ENCODE measurements at regions not wholly inside any gene's neighbourhood (a gene's known extent, or its start where the extent isn't known, plus 50 kb on each side); places are given as distances from the start of the nearest gene placed in this dataset.

- Histone ChIP-seq H3K36me3 (ENCODE audit: control insufficient read depth, insufficient read depth, low read length) (no peaks in the 10 kb centered on the region), H3K4me3 (ENCODE audit: low read depth, low read length) (no peak overlapping the region), H3K27ac (ENCODE audit: low read depth, low read length) (no peak overlapping the region), H3K9me3 (ENCODE audit: control insufficient read depth, insufficient read depth, low read length) (peaks cover 1% of the 10 kb centered on the region), H3K27me3 (ENCODE audit: control insufficient read depth, insufficient read depth, low read length) (no peaks in the 10 kb centered on the region), H3K4me1 (ENCODE audit: control insufficient read depth, insufficient read depth, low read length) (no peaks in the 10 kb centered on the region)
- DNase-seq (ENCODE audit: low read depth in 4 of 6, low spot score in 6 of 6) = no peak
- 100% methylated on average over 2 of the region's 3 CpGs for WGBS (ENCODE audit: insufficient coverage)
Measured at GRCh38 chr1:239744851-239745250, 346.8 kb upstream of the FMN2 start.

GRCh38 chr1:239755107-239755912 is 336.4 kb upstream of the FMN2 start:
- no peak for DNase-seq (ENCODE audit: low read depth in 4 of 6, low spot score in 6 of 6)
- no peak overlapping the region for H3K4me3 ChIP-seq (ENCODE audit: low read depth, low read length)
- H3K27me3 ChIP-seq (ENCODE audit: control insufficient read depth, insufficient read depth, low read length) = no peaks in the 10 kb centered on the region
- WGBS (ENCODE audit: insufficient coverage) = 80% methylated on average over 1 of the region's 2 CpGs
- no peaks in the 10 kb centered on the region for H3K4me1 ChIP-seq (ENCODE audit: control insufficient read depth, insufficient read depth, low read length)
- no peaks in the 10 kb centered on the region for H3K36me3 ChIP-seq (ENCODE audit: control insufficient read depth, insufficient read depth, low read length)
- H3K9me3 ChIP-seq (ENCODE audit: control insufficient read depth, insufficient read depth, low read length) = no peaks in the 10 kb centered on the region
- H3K27ac ChIP-seq (ENCODE audit: low read depth, low read length) = no peak overlapping the region

GRCh38 chr1:239757716-239758115 is 334.0 kb upstream of the FMN2 start:
- no peaks in the 10 kb centered on the region for H3K9me3 ChIP-seq (ENCODE audit: control insufficient read depth, insufficient read depth, low read length)
- 29% methylated on average over 1 of the region's 2 CpGs for WGBS (ENCODE audit: insufficient coverage)

GRCh38 chr1:239758756-239759155 is 332.9 kb upstream of the FMN2 start:
- Histone ChIP-seq H3K4me1 (ENCODE audit: control insufficient read depth, insufficient read depth, low read length) (no peaks in the 10 kb centered on the region), H3K27me3 (ENCODE audit: control insufficient read depth, insufficient read depth, low read length) (no peaks in the 10 kb centered on the region), H3K4me3 (ENCODE audit: low read depth, low read length) (no peak overlapping the region), H3K27ac (ENCODE audit: low read depth, low read length) (no peak overlapping the region), H3K9me3 (ENCODE audit: control insufficient read depth, insufficient read depth, low read length) (no peaks in the 10 kb centered on the region), H3K36me3 (ENCODE audit: control insufficient read depth, insufficient read depth, low read length) (no peaks in the 10 kb centered on the region)
- peak in 2 of 6 donors; percentile 40 to 58 for DNase-seq (ENCODE audit: low read depth in 4 of 6, low spot score in 6 of 6)
- WGBS (ENCODE audit: insufficient coverage) = 85% methylated on average over 3 of the region's 3 CpGs

More at GRCh38 chr1:239757716-239758115, 334.0 kb upstream of the FMN2 start:
- H3K27ac ChIP-seq (ENCODE audit: low read depth, low read length) = no peak overlapping the region
- H3K36me3 ChIP-seq (ENCODE audit: control insufficient read depth, insufficient read depth, low read length) = no peaks in the 10 kb centered on the region
- H3K4me3 ChIP-seq (ENCODE audit: low read depth, low read length) = no peak overlapping the region
- no peaks in the 10 kb centered on the region for H3K27me3 ChIP-seq (ENCODE audit: control insufficient read depth, insufficient read depth, low read length)
- H3K4me1 ChIP-seq (ENCODE audit: control insufficient read depth, insufficient read depth, low read length) = no peaks in the 10 kb centered on the region
- no peak for DNase-seq (ENCODE audit: low read depth in 4 of 6, low spot score in 6 of 6)

- 89% methylated on average over 8 of the region's 8 CpGs for WGBS (ENCODE audit: insufficient coverage)
- Histone ChIP-seq H3K9me3 (ENCODE audit: control insufficient read depth, insufficient read depth, low read length) (no peaks in the 10 kb centered on the region), H3K36me3 (ENCODE audit: control insufficient read depth, insufficient read depth, low read length) (no peaks in the 10 kb centered on the region), H3K4me1 (ENCODE audit: control insufficient read depth, insufficient read depth, low read length) (no peaks in the 10 kb centered on the region), H3K27me3 (ENCODE audit: control insufficient read depth, insufficient read depth, low read length) (no peaks in the 10 kb centered on the region), H3K27ac (ENCODE audit: low read depth, low read length) (no peak overlapping the region), H3K4me3 (ENCODE audit: low read depth, low read length) (no peak overlapping the region)
- DNase-seq (ENCODE audit: low read depth in 4 of 6, low spot score in 6 of 6) = no peak
Measured at GRCh38 chr1:239761509-239761908, 330.2 kb upstream of the FMN2 start.

- no peak for DNase-seq (ENCODE audit: low read depth in 4 of 6, low spot score in 6 of 6)
- no peaks in the 10 kb centered on the region for H3K36me3 ChIP-seq (ENCODE audit: control insufficient read depth, insufficient read depth, low read length)
- H3K27me3 ChIP-seq (ENCODE audit: control insufficient read depth, insufficient read depth, low read length) = no peaks in the 10 kb centered on the region
- H3K4me3 ChIP-seq (ENCODE audit: low read depth, low read length) = no peak overlapping the region
- H3K27ac ChIP-seq (ENCODE audit: low read depth, low read length) = no peak overlapping the region
- H3K9me3 ChIP-seq (ENCODE audit: control insufficient read depth, insufficient read depth, low read length) = no peaks in the 10 kb centered on the region
- no CpG with 5 or more reads among the region's 1 CpG for WGBS (ENCODE audit: insufficient coverage)
- H3K4me1 ChIP-seq (ENCODE audit: control insufficient read depth, insufficient read depth, low read length) = no peaks in the 10 kb centered on the region
Measured at GRCh38 chr1:239763850-239764249, 327.8 kb upstream of the FMN2 start.

- whole genome bisulfite sequencing (ENCODE audit: insufficient coverage) = no CpG with 5 or more reads among the region's 2 CpGs
- H3K27ac ChIP-seq (ENCODE audit: low read depth, low read length) = no peak overlapping the region
- no peak overlapping the region for H3K4me3 ChIP-seq (ENCODE audit: low read depth, low read length)
- H3K9me3 ChIP-seq (ENCODE audit: control insufficient read depth, insufficient read depth, low read length) = no peaks in the 10 kb centered on the region
- H3K27me3 ChIP-seq (ENCODE audit: control insufficient read depth, insufficient read depth, low read length) = no peaks in the 10 kb centered on the region
- H3K36me3 ChIP-seq (ENCODE audit: control insufficient read depth, insufficient read depth, low read length) = no peaks in the 10 kb centered on the region
- H3K4me1 ChIP-seq (ENCODE audit: control insufficient read depth, insufficient read depth, low read length) = no peaks in the 10 kb centered on the region
- no peak for DNase-seq (ENCODE audit: low read depth in 4 of 6, low spot score in 6 of 6)
Measured at GRCh38 chr1:239764546-239764945, 327.1 kb upstream of the FMN2 start.

GRCh38 chr1:239765163-239765562 is 326.5 kb upstream of the FMN2 start:
- no peaks in the 10 kb centered on the region for H3K36me3 ChIP-seq (ENCODE audit: control insufficient read depth, insufficient read depth, low read length)
- 74% methylated on average over 2 of the region's 5 CpGs for WGBS (ENCODE audit: insufficient coverage)

GRCh38 chr1:239771550-239771949 is 320.1 kb upstream of the FMN2 start:
- no peak for DNase-seq (ENCODE audit: low read depth in 4 of 6, low spot score in 6 of 6)
- 100% methylated on average over 1 of the region's 2 CpGs for WGBS (ENCODE audit: insufficient coverage)
- H3K4me1 ChIP-seq (ENCODE audit: control insufficient read depth, insufficient read depth, low read length) = no peaks in the 10 kb centered on the region

More at GRCh38 chr1:239765163-239765562, 326.5 kb upstream of the FMN2 start:
- Histone ChIP-seq H3K27me3 (ENCODE audit: control insufficient read depth, insufficient read depth, low read length) (no peaks in the 10 kb centered on the region), H3K9me3 (ENCODE audit: control insufficient read depth, insufficient read depth, low read length) (no peaks in the 10 kb centered on the region), H3K27ac (ENCODE audit: low read depth, low read length) (no peak overlapping the region), H3K4me1 (ENCODE audit: control insufficient read depth, insufficient read depth, low read length) (no peaks in the 10 kb centered on the region), H3K4me3 (ENCODE audit: low read depth, low read length) (no peak overlapping the region)
- DNase-seq (ENCODE audit: low read depth in 4 of 6, low spot score in 6 of 6) = no peak

GRCh38 chr1:239772446-239772845 is 319.2 kb upstream of the FMN2 start:
- DNase-seq (ENCODE audit: low read depth in 4 of 6, low spot score in 6 of 6) = no peak
- no peak overlapping the region for H3K4me3 ChIP-seq (ENCODE audit: low read depth, low read length)
- H3K27me3 ChIP-seq (ENCODE audit: control insufficient read depth, insufficient read depth, low read length) = no peaks in the 10 kb centered on the region
- no peak overlapping the region for H3K27ac ChIP-seq (ENCODE audit: low read depth, low read length)
- H3K36me3 ChIP-seq (ENCODE audit: control insufficient read depth, insufficient read depth, low read length) = no peaks in the 10 kb centered on the region
- WGBS (ENCODE audit: insufficient coverage) = 87% methylated on average over 3 of the region's 4 CpGs
- H3K9me3 ChIP-seq (ENCODE audit: control insufficient read depth, insufficient read depth, low read length) = no peaks in the 10 kb centered on the region
- no peaks in the 10 kb centered on the region for H3K4me1 ChIP-seq (ENCODE audit: control insufficient read depth, insufficient read depth, low read length)

More at GRCh38 chr1:239771550-239771949, 320.1 kb upstream of the FMN2 start:
- Histone ChIP-seq H3K4me3 (ENCODE audit: low read depth, low read length) (no peak overlapping the region), H3K27ac (ENCODE audit: low read depth, low read length) (no peak overlapping the region), H3K27me3 (ENCODE audit: control insufficient read depth, insufficient read depth, low read length) (no peaks in the 10 kb centered on the region), H3K9me3 (ENCODE audit: control insufficient read depth, insufficient read depth, low read length) (no peaks in the 10 kb centered on the region), H3K36me3 (ENCODE audit: control insufficient read depth, insufficient read depth, low read length) (no peaks in the 10 kb centered on the region)
